ENCODE measurements at regions not wholly inside any gene's neighbourhood (a gene's known extent, or its start where the extent isn't known, plus 50 kb on each side); places are given as distances from the start of the nearest gene placed in this dataset.

DNA sequence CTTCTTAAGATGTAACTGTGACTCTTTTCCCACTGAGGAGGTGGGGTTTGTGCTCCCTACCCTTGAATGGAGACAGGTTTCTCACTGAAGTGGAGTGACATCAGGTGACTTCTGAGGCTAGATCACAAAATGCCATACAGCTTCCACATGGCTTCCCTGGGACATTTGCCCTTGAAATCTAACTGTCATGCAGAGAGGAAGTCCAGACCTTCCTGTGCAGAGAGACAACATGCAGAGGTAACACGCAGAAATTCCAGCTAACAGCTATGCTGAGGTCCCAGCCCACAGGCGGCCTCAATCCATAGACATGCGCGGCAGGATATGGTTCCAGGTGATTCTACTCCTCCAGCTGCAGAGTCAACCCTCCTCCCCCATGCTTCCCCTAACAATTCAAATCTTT, 119.0 kb downstream of the TRIB2 start:
- no peak overlapping the region for H3K4me3 ChIP-seq (ENCODE audit: low read depth, low read length)
- TF ChIP-seq, protein P1, sequence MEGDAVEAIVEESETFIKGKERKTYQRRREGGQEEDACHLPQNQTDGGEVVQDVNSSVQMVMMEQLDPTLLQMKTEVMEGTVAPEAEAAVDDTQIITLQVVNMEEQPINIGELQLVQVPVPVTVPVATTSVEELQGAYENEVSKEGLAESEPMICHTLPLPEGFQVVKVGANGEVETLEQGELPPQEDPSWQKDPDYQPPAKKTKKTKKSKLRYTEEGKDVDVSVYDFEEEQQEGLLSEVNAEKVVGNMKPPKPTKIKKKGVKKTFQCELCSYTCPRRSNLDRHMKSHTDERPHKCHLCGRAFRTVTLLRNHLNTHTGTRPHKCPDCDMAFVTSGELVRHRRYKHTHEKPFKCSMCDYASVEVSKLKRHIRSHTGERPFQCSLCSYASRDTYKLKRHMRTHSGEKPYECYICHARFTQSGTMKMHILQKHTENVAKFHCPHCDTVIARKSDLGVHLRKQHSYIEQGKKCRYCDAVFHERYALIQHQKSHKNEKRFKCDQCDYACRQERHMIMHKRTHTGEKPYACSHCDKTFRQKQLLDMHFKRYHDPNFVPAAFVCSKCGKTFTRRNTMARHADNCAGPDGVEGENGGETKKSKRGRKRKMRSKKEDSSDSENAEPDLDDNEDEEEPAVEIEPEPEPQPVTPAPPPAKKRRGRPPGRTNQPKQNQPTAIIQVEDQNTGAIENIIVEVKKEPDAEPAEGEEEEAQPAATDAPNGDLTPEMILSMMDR (IDR thresholded peaks at IDR 0.05; ENCODE audit: low read depth, low read length, missing control alignments): no peak
- DNase-seq (ENCODE audit: low read depth): no peak
- in situ Hi-C loops (cut with HindIII; ENCODE audit: low sequenced_read_pairs): no loop called here

DNA sequence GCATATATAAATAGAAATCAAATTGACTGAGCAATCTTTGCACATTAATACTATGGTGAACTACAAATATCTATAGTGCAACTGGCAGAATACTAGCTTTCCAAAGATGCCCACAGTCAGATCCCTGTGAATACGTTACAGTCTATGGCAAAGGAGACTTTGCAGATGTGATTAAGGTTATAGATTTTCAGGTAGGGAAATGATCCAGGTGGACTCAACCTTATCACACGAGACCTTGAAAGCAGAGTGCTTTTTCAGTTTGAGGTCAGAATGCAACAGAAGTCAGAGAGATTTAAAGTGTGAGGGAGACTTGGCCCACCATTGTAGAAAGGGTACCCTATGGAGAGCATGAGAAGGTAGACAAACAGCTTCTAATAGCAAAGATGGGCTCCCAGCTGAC, 122.6 kb downstream of the TRIB2 start:
- in situ Hi-C loops (cut with HindIII; ENCODE audit: low sequenced_read_pairs): no loop called here
- TF ChIP-seq, protein P1 (IDR thresholded peaks at IDR 0.05; ENCODE audit: low read depth, low read length, missing control alignments): no peak
- no peak for DNase-seq (ENCODE audit: low read depth)
- H3K4me3 ChIP-seq (ENCODE audit: low read depth, low read length): no peak overlapping the region

- no peak overlapping the region for H3K4me3 ChIP-seq (ENCODE audit: low read depth, low read length)
- TF ChIP-seq, protein P1 (IDR thresholded peaks at IDR 0.05; ENCODE audit: low read depth, low read length, missing control alignments): no peak
- in situ Hi-C loops (cut with HindIII; ENCODE audit: low sequenced_read_pairs): no loop called here
- DNase-seq (ENCODE audit: low read depth): no peak
Measured at GRCh38 chr2:12841021-12841420, 124.3 kb downstream of the TRIB2 start.

GRCh38 chr2:12842917-12843316, 126.2 kb downstream of the TRIB2 start:
- in situ Hi-C loops (cut with HindIII; ENCODE audit: low sequenced_read_pairs): no loop called here
- H3K4me3 ChIP-seq (ENCODE audit: low read depth, low read length): no peak overlapping the region
- TF ChIP-seq, protein P1 (IDR thresholded peaks at IDR 0.05; ENCODE audit: low read depth, low read length, missing control alignments): no peak
- DNase-seq (ENCODE audit: low read depth): no peak

DNA sequence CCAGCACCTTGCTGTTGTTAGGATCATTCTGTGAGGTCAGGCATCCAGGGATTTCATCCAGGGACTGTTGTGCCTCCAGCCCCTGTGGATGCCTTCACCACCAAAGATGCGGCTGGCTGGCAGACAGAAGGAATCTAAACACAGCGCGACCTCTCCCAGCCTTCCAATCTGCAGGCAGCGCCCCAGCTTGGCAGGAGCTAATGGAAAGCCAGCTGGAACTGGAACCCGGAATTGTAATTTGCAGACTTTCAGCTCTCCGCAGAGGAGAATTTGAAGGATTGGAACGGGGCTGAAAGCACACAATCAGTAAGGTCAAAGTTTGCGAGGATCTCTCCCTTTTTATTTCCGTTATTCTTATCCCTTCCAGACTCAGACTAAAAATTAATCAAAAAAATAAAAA, 127.8 kb downstream of the TRIB2 start:
- DNase-seq (ENCODE audit: low read depth): no peak
- no peak overlapping the region for H3K4me3 ChIP-seq (ENCODE audit: low read depth, low read length)
- in situ Hi-C loops (cut with HindIII; ENCODE audit: low sequenced_read_pairs): no loop called here
- TF ChIP-seq, protein P1 (IDR thresholded peaks at IDR 0.05; ENCODE audit: low read depth, low read length, missing control alignments): no peak

DNA sequence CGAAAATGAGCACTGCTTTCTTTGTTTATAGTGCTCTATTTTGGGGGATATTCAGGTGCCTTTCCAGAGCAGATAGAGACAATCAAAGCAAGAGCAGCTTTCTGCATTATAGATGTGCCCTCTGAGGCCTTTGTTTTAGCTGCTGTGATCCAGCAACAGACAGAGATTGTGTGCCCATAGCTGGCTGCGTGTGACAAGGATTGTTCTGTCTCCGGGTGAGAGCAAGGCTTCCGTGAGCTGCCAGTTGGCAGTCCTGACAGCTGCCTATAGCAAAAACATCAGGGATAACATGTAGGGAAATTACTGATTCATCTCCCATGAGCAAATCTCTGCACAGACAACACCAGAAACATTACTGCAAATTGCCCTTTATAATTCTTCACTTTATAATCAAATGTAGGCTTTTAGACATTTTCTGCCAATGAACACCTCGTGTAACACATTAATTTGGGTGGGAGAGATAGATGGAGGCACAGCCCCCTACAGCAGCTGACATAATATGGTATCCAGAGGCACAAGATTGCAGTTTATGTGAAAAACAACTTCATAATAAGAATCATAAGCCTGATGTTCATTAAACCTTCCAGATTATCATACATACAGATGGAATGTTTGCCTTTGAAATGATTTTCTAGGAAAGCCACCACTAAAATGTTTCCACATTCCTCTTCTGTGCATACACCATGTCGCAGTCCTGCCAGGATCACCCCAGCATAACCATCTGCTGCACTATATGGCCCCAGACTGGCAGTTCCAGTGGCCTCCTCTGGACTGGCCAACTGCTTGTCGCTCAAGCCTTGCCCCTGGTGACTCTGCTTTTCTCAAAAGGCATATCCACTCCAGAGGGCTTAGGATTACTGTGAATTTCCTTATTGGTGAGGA, 131.2 kb downstream of the TRIB2 start:
- in situ Hi-C loops (cut with HindIII; ENCODE audit: low sequenced_read_pairs): no loop called here
- TF ChIP-seq, protein P1 (IDR thresholded peaks at IDR 0.05; ENCODE audit: low read depth, low read length, missing control alignments): no peak
- H3K4me3 ChIP-seq (ENCODE audit: low read depth, low read length): no peak overlapping the region
- DNase-seq (ENCODE audit: low read depth): no peak

Data from astrocyte of the cerebellum (primary cell).